Peyer's patch (tissue), 4 donors: ENCODE measurements at regions not wholly inside any gene's neighbourhood (a gene's known extent, or its start where the extent isn't known, plus 50 kb on each side); places are given as distances from the start of the nearest gene placed in this dataset.

Experiments used
- CTCF ChIP-seq, 6 experiments: fragments of 450-650 bp in 4 of 6; fragments of 200-600 bp in 2 of 6; sonication (generic) in 1 of 6; IDR thresholded peaks; one replicate each; pipeline ENCODE4 v1.5.1; 2017 to 2019; ENCODE audit warnings: antibody characterized with exemption in 6 of 6, mild to moderate bottlenecking in 3 of 6, moderate library complexity in 1 of 6
- POLR2A ChIP-seq, 2 donors: fragments of 450-650 bp; IDR thresholded peaks; one replicate each; pipeline ENCODE4 v1.5.1; 2017; ENCODE audit warnings: antibody characterized with exemption in 2 of 2, mild to moderate bottlenecking in 2 of 2, moderate library complexity in 2 of 2

GRCh38 chr9:18063856-18064390 is 410.0 kb upstream of the ADAMTSL1 start:
- TF ChIP-seq CTCF (IDR thresholded peaks at IDR 0.05) (no peak), POLR2A (IDR thresholded peaks at IDR 0.05) (no peak)
